ENCODE measurements at regions not wholly inside any gene's neighbourhood (a gene's known extent, or its start where the extent isn't known, plus 50 kb on each side); places are given as distances from the start of the nearest gene placed in this dataset.
"Not testable (repeated sequence)": the region's sequence is repeated elsewhere in the genome, so short reads cannot be mapped to it uniquely, and the experiment has no call there.

GRCh38 chr2:236818281-236819045 lies 248.8 kb downstream of the ACKR3 start:
- no peak for DNase-seq (ENCODE audit: low read depth in 3 of 3, low spot score in 2 of 3)

GRCh38 chr2:236819275-236820002 lies 249.8 kb downstream of the ACKR3 start:
- no peak for DNase-seq (ENCODE audit: low read depth in 3 of 3, low spot score in 2 of 3)

- DNase-seq (ENCODE audit: low read depth in 3 of 3, low spot score in 2 of 3), result no peak
These were observed 251.2 kb downstream of the ACKR3 start for GRCh38 chr2:236820763-236821344.

- no peak for DNase-seq (ENCODE audit: low read depth in 3 of 3, low spot score in 2 of 3)
These were observed 253.5 kb downstream of the ACKR3 start for GRCh38 chr2:236823041-236823629.

GRCh38 chr2:236823963-236824362 lies 254.3 kb downstream of the ACKR3 start:
- no peak for DNase-seq (ENCODE audit: low read depth in 3 of 3, low spot score in 2 of 3)

GRCh38 chr2:236824836-236825235 lies 255.2 kb downstream of the ACKR3 start:
- DNase-seq (ENCODE audit: low read depth in 3 of 3, low spot score in 2 of 3), result no peak

- no peak for DNase-seq (ENCODE audit: low read depth in 3 of 3, low spot score in 2 of 3)
These were observed 256.4 kb downstream of the ACKR3 start for GRCh38 chr2:236825989-236826510.

- no peak for DNase-seq (ENCODE audit: low read depth in 3 of 3, low spot score in 2 of 3)
These were observed 257.1 kb downstream of the ACKR3 start for GRCh38 chr2:236826606-236827156.

- DNase-seq (ENCODE audit: low read depth in 3 of 3, low spot score in 2 of 3), result no peak
These were observed 257.7 kb upstream of the COPS8 start for GRCh38 chr2:236827997-236828396.

- DNase-seq (ENCODE audit: low read depth in 3 of 3, low spot score in 2 of 3), result no peak
These were observed 256.9 kb upstream of the COPS8 start for GRCh38 chr2:236828820-236829219.

GRCh38 chr2:236830926-236831325 lies 254.8 kb upstream of the COPS8 start:
- DNase-seq (ENCODE audit: low read depth in 3 of 3, low spot score in 2 of 3), result no peak

- DNase-seq (ENCODE audit: low read depth in 3 of 3, low spot score in 2 of 3), result no peak
These were observed 254.0 kb upstream of the COPS8 start for GRCh38 chr2:236831698-236832097.

- no peak for DNase-seq (ENCODE audit: low read depth in 3 of 3, low spot score in 2 of 3)
These were observed 252.1 kb upstream of the COPS8 start for GRCh38 chr2:236833501-236834073.

GRCh38 chr2:236834284-236834683 lies 251.4 kb upstream of the COPS8 start:
- DNase-seq (ENCODE audit: low read depth in 3 of 3, low spot score in 2 of 3), result no peak

- DNase-seq (ENCODE audit: low read depth in 3 of 3, low spot score in 2 of 3), result no peak
These were observed 250.2 kb upstream of the COPS8 start for GRCh38 chr2:236835307-236836024.

GRCh38 chr2:236836028-236836427 lies 249.7 kb upstream of the COPS8 start:
- not testable (repeated sequence) for DNase-seq (ENCODE audit: low read depth in 3 of 3, low spot score in 2 of 3)

GRCh38 chr2:236840215-236840614 lies 245.5 kb upstream of the COPS8 start:
- no peak for DNase-seq (ENCODE audit: low read depth in 3 of 3, low spot score in 2 of 3)

GRCh38 chr2:236840857-236841256 lies 244.8 kb upstream of the COPS8 start:
- DNase-seq (ENCODE audit: low read depth in 3 of 3, low spot score in 2 of 3), result no peak

- no peak for DNase-seq (ENCODE audit: low read depth in 3 of 3, low spot score in 2 of 3)
These were observed 244.3 kb upstream of the COPS8 start for GRCh38 chr2:236841389-236841788.
